HG03135 (cell line): ENCODE measurements at regions not wholly inside any gene's neighbourhood (a gene's known extent, or its start where the extent isn't known, plus 50 kb on each side); places are given as distances from the start of the nearest gene placed in this dataset.

Experiments used
- ATAC-seq: cut with Tn5 transposase; IDR thresholded peaks from one replicate; pipeline ENCODE4 v1.9.1; 2021; ENCODE audit warnings: mild to moderate bottlenecking, moderate library complexity; ENCODE audit not compliant: unreplicated experiment

DNA sequence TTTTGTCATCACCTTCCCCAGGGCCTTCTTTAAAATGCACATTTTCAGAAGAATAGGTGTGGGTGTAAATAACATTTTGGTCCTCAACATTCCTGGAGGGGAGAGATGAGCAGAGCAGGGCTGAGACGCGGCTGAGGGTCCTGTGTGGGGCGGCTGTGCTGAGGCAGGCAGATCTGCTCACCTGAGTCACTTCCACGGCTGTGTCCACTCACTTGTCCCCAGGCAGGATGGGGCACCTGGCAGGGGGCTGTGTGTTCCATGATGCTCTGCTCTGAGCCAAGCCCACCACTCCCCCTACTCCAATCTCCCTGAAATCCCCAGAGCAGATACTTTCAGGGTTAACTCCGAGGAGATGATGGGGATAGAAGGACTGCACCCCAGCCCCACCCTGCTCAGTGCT lies 93.8 kb downstream of the GLRX3 start:
- ATAC-seq: no peak

DNA sequence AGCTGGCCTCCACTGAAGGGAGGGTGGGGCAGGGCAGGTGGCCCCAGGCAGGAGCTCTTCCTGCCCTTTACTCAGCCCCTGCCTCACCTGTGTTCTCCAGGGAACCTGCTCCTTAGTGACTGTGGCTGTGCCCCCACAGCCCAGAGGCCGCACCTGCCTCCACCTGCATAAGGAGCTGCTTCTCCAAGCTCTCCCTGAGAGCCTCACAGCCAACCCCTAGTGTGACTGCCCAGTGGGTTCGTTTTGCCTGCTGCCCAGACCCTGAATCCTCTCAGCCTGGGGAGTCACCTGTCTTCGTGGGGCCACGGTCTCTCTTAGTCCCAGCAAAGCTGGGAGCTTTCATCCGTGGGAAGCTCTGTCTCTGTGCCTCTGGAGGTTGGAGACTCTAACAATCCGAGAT lies 94.4 kb downstream of the GLRX3 start:
- no peak for ATAC-seq

- ATAC-seq: no peak
Measured at GRCh38 chr10:130231251-130231741, 95.1 kb downstream of the GLRX3 start.

DNA sequence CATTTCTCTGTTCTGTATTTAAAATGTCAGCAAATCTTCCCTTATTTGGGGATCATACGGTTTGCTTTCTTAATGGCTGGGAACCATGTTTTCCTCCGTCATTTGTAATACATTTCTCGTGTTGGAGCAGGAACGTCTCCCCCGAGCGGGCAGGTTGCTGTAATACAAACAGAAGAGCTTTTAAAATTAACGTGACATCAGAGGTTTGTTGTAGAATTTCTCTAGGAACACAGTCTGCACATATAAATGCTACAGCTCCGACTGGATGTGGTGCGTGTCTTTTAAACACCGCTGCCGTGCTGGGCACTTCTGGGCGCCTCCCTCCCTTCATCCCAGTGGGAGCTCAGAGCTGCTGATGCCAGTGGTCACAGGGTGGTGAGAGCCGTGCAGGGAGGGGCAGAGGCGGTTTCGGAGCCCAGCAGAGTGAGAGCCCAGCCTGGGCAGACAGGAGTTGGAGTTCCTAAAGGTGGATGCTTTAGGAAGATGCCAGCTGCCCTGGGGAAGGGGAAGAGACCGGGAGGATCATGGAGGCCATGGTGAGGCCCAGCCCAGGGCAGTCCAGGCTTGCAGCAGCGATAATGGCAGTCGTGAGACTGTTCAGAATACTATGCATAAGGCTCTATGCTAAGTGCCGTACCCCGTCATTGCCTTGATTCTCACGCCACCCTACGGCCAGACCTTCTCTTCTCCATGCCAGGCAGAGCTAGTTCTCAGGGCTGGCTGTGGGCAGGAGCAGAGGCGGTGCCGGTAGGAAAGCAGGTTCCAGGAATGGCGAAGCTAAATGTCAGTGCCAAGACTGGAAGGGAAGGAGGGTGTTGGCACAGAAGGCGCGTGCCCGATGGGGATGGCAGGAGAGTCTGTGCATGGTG lies 96.2 kb downstream of the GLRX3 start:
- no peak for ATAC-seq

GRCh38 chr10:130233035-130233360 lies 96.8 kb downstream of the GLRX3 start:
- no peak for ATAC-seq

- ATAC-seq: no peak
Measured at GRCh38 chr10:130233426-130233825, 97.2 kb downstream of the GLRX3 start.

DNA sequence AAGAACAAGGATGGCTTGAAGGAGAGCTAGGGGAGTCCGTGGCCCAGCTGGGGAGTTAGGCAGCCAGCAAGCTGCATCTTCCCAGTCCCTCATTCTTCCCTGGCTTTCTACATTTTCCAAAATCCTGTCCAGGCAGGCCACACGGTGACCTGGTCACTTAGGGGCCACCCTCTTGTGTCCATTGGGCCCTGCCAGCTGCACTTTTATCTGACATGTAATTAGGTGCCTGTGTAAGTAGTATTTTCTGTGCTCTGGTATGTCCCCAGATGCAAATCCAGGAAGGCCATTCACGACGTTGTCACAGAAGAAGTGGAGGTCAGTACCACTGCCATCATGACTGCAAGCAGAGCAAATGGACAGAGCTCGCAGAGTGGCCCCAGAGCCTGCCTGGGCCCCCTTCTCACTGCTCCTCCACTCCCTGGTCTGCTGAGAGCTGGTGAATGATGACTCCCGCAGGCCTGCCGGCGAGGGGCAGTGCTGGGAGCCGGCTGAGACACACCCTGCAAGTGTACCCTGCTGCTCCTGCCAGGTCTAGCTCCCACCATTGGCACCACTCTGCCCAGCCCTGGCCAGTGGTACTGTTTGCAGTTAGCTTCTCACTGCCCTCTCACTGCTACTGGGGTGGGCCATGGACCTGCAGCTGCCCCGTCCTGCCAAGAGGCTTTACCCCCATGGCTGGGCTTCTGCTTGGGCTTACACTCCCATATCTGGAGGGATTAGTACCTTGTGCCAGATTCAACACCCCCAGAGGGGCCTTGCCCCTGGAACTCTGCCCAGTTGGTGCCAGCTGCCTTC lies 98.2 kb downstream of the GLRX3 start:
- no peak for ATAC-seq

- ATAC-seq: no peak
Measured at GRCh38 chr10:130236711-130237110, 100.5 kb downstream of the GLRX3 start.

DNA sequence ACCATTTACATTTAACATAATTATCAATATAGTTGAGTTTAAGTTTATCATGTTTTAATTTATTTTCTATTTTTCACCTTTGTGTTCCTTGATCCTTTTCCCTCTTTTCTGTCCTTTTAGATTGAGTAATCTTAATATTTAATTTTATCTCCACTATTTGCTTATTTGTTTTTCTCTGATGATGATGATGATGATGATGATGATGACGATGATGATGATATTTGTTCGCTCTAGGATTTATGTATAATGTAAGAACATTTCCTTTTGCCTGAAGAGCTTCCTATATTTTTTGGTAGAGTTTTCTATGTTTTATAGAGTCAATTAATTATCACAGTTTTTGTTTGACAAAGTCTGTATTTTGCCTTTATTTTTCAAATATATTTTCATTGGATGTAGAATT lies 104.2 kb downstream of the GLRX3 start:
- ATAC-seq: no peak

DNA sequence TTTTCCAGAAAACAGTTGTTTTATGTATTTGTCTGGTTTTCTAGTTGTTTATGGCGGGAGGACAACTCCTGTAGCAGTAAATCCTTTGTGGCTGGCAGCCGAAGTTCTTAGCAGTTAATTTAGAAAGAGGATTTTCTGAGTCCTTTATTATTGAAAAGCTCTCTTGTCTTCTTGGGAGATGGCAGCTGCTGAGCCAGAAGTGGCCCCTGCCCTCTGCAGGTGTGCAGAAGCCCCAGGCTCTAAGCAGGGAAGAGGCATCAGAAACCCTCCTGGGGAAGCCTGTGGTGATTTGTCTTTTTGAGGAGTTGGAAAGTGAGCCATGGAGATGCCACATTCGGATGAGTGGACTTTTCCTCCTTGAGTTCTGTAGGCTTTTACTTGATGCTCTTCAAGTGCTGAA lies 106.3 kb downstream of the GLRX3 start:
- ATAC-seq: no peak

GRCh38 chr10:130243015-130243414 lies 106.8 kb downstream of the GLRX3 start:
- no peak for ATAC-seq

- no peak for ATAC-seq
Measured at GRCh38 chr10:130244031-130244927, 108.1 kb downstream of the GLRX3 start.

- no peak for ATAC-seq
Measured at GRCh38 chr10:130244928-130245495, 108.8 kb downstream of the GLRX3 start.

DNA sequence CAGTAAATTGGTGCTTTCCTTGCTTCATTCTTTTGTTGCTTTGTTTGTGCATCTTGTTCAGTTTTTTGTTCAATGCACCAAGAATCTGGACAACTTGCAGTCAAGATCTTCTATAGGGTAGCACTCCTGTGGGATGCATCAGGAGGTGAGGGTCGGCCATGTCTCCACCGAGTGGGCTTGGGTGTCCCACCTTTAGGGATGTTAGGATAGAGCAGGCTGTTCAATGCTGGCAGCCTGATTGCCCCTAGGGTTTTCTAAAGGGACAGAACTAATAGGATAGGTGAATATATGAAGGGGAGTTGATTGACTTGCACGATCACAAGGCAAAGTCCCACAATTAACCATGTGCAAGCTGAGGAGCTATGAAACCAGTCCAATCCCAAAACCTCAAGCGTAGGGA lies 109.9 kb downstream of the GLRX3 start:
- no peak for ATAC-seq

DNA sequence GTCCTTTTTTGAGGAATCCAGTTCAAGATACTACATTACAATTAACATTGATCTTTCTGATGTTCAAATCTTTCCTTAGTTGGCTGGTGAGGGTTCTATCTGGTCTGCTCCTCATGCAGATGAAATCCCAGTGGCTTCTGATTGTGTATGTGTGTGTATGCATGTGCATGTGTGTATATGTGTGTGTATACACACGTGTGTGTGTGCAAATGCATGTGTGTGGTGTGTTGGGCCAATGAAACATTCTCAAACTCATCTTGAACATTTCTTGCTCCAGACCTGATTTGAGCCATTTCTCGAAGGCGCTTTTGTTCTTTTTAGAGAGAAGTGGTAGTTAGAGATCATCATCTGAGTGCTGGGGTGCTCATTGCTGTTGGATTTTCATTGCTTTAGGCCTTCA lies 113.9 kb downstream of the GLRX3 start:
- ATAC-seq: no peak

DNA sequence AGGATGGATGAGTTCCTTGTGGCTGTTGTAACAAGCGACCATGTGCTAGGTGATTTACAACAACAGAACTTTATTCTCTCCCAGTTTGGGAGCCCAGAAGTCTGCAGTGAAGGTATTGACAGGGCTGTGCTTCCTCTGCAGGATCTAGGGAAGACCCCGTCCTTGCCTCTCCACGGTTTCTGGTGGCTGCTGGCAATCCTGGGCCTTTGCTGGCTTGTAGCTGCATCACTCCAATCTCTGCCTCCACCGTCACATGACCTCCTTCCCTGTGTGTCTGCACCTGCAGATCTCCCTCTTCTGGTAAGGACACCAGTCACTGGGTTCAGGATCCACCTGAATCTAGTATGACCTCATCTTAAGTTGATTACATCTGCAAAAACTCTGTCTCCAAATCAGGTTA lies 115.6 kb downstream of the GLRX3 start:
- ATAC-seq: no peak

DNA sequence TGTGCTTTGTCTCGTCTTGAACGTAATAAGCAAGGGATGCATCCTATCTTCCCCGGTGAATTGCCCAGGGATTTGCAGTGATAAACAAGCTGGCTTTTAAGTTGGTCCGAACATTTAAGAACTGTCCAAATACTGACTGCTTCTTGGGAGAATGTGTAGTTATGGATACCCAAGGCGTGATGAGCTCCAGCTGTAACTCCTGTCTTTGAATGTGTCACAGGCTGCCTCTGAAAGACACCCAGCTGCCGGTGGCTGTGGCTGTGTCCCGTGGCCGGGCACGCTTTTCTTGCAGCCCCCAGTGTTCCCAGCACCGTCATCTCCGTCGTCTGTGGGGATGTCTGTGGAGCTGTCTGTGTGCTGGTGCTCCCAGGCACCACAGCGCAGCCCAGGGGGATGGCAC lies 118.1 kb downstream of the GLRX3 start:
- ATAC-seq: no peak

GRCh38 chr10:130254662-130255061 lies 118.5 kb downstream of the GLRX3 start:
- no peak for ATAC-seq

DNA sequence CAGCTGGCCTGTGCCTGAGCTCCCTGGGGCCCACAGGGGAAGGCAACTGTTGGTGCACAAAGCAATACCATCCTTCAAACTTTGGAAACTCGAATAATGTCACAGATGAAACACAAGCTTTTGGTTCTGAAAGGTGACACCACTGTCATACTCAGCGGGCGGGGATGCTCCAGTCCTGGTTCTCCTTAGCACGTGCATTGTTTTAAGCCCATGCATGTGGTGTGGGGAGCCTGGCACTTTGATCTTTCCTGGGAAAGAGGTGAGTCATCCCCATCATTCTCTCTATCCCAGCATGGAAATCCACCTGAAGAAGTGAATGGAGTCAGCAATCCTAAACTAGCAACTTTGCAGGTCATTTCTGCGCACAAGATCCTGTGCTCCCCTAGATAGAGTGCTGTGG lies 119.6 kb downstream of the GLRX3 start:
- ATAC-seq: no peak

- no peak for ATAC-seq
Measured at GRCh38 chr10:130257897-130258296, 121.7 kb downstream of the GLRX3 start.

- ATAC-seq: no peak
Measured at GRCh38 chr10:130259380-130259779, 123.2 kb downstream of the GLRX3 start.
